ENCODE measurements at regions not wholly inside any gene's neighbourhood (a gene's known extent, or its start where the extent isn't known, plus 50 kb on each side); places are given as distances from the start of the nearest gene placed in this dataset.

- TF ChIP-seq ZNF76 (tag by site-specific recombination; IDR thresholded peaks at IDR 0.05; ENCODE audit: borderline replicate concordance, low read depth) (no peak), ZNF560 (tag by site-specific recombination; IDR thresholded peaks at IDR 0.05; ENCODE audit: borderline replicate concordance) (no peak), ZNF341 (tag by site-specific recombination; IDR thresholded peaks at IDR 0.05; ENCODE audit: low read depth) (no peak), ZNF19 (tag by site-specific recombination; IDR thresholded peaks at IDR 0.05; ENCODE audit: low read depth) (no peak), ZBTB7A (tag by site-specific recombination; IDR thresholded peaks at IDR 0.05; ENCODE audit: low read depth) (no peak)
- TF ChIP-seq, protein P1, sequence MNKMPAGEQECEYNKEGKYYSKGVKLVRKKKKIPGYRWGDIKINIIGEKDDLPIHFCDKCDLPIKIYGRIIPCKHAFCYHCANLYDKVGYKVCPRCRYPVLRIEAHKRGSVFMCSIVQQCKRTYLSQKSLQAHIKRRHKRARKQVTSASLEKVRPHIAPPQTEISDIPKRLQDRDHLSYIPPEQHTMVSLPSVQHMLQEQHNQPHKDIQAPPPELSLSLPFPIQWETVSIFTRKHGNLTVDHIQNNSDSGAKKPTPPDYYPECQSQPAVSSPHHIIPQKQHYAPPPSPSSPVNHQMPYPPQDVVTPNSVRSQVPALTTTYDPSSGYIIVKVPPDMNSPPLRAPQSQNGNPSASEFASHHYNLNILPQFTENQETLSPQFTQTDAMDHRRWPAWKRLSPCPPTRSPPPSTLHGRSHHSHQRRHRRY (tag by site-specific recombination; IDR thresholded peaks at IDR 0.05) = no peak
These were observed 144.7 kb downstream of the CYP26A1 start (continued) for GRCh38 chr10:93218386-93218785.

GRCh38 chr10:93219347-93219746 is 145.7 kb downstream of the CYP26A1 start:
- ChIA-PET CTCF (no interaction called here), POLR2A (interaction anchor here (0.7 kb wide), 1 partner anchor 264 kb away, joined by 5 read pairs; no protein-coding TSS in a partner anchor)
- H3K4me1 ChIP-seq (ENCODE audit: control insufficient read depth, insufficient read depth, low read length) = no peaks in the 10 kb centered on the region
- no peak overlapping the region for H3K27ac ChIP-seq (ENCODE audit: extremely low read depth, low read depth, low read length)
- H3K36me3 ChIP-seq (ENCODE audit: control insufficient read depth in 2 of 2, insufficient read depth in 1 of 2, low read length in 2 of 2) = no peaks in the 10 kb centered on the region
- no peak for TF ChIP-seq BCL11A (tag by site-specific recombination; IDR thresholded peaks at IDR 0.05; ENCODE audit: low read depth)
- no peak for TF ChIP-seq ZNF433 (tag by site-specific recombination; IDR thresholded peaks at IDR 0.05; ENCODE audit: low read depth)
- no peak for TF ChIP-seq ZNF521 (tag by site-specific recombination; IDR thresholded peaks at IDR 0.05)
- TF ChIP-seq ATF2 (tag by site-specific recombination; IDR thresholded peaks at IDR 0.05; ENCODE audit: low read depth) = no peak
- TF ChIP-seq MEIS1 (CRISPR knock-in tag; IDR thresholded peaks at IDR 0.05; ENCODE audit: borderline replicate concordance) = no peak
- TF ChIP-seq ZNF623 (tag by site-specific recombination; IDR thresholded peaks at IDR 0.05) = no peak
- TF ChIP-seq ZNF768 (tag by site-specific recombination; IDR thresholded peaks at IDR 0.05) = no peak
- TF ChIP-seq ZNF785 (tag by site-specific recombination; IDR thresholded peaks at IDR 0.05) = no peak
- TF ChIP-seq ZNF157 (tag by site-specific recombination; IDR thresholded peaks at IDR 0.05) = no peak
- TF ChIP-seq HIC1 (tag by site-specific recombination; IDR thresholded peaks at IDR 0.05) = no peak
- no peak for TF ChIP-seq KLF16 (tag by site-specific recombination; IDR thresholded peaks at IDR 0.05)
- no peak for TF ChIP-seq SP3 (tag by site-specific recombination; IDR thresholded peaks at IDR 0.05)
- no peak for TF ChIP-seq WT1 (tag by site-specific recombination; IDR thresholded peaks at IDR 0.05)
- TF ChIP-seq ZBTB48 (tag by site-specific recombination; IDR thresholded peaks at IDR 0.05) = no peak
- no peaks in the 10 kb centered on the region for H3K9me3 ChIP-seq (ENCODE audit: control insufficient read depth, insufficient read depth, low read depth, low read length)
- no peak overlapping the region for H3K4me3 ChIP-seq (ENCODE audit: low read depth, low read length)
